HG03066 (cell line): ENCODE measurements at regions not wholly inside any gene's neighbourhood (a gene's known extent, or its start where the extent isn't known, plus 50 kb on each side); places are given as distances from the start of the nearest gene placed in this dataset.

Source experiments
- ATAC-seq: cut with Tn5 transposase; IDR thresholded peaks from one replicate; pipeline ENCODE4 v1.9.1; 2021; ENCODE audit warnings: low read depth; ENCODE audit not compliant: unreplicated experiment

DNA sequence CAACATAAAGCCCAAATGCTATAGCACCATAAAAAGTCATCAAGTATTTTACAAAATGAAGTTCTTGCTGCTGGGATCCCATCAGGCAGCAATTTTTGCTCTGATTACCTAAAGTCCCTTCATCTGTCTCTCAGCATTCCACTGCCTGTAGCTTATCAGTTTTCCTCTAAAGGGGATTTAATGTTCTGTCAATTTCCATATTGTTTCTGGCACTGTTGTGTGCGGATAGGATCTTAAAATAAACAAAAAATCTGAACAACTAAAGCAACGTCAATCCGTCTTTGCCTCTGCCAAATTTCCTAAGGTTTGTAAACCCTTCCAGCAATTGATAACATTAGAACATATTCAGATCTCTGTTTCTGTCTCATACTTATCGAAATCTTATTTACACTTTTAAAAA lies 1126.3 kb upstream of the RAG2 start:
- no peak for ATAC-seq

DNA sequence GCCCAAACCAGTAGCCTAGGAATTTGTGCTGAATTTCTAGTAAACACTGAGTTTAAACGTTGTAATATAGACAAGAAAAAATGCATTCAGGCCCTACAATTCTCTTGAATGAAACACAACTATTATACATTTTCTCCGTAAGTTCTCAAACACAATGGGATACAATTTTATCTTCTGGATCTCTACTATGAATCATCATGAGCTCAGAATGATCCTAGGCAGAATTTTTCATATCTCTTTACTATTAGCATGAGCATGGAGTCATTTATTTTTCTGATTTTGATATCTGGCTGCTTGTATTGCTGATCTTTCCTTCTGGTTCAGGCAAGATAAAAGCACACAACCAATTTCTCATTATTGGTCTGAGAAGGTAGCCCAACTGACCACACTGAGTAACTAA lies 1123.4 kb upstream of the RAG2 start:
- ATAC-seq, result no peak

DNA sequence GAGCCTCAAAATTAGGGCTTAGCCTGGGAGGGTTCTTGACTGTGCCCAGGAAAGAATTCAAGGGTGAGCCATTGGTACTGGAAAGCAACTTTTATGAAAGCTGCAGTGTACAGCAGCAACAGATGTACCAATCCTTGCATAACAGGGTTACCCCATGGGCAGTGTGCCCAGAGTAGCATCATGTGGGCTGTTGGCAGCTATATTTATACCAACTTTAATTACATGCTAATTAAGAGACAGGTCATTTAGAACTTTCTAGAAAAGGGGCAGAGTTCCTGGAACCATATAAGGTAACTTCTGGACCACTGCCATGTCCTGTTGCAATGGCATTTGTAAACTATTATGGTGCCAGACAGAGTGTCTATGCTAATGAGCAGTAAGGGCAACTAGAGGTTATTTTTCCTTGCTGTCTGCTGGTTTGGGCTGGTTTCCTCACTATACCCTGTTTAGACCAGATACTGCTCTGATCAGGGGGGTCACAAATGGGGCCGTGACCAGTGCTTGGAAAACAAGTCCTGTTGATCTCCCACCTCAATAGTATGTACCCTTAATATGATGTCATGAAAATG lies 1120.5 kb upstream of the RAG2 start:
- ATAC-seq, result no peak

DNA sequence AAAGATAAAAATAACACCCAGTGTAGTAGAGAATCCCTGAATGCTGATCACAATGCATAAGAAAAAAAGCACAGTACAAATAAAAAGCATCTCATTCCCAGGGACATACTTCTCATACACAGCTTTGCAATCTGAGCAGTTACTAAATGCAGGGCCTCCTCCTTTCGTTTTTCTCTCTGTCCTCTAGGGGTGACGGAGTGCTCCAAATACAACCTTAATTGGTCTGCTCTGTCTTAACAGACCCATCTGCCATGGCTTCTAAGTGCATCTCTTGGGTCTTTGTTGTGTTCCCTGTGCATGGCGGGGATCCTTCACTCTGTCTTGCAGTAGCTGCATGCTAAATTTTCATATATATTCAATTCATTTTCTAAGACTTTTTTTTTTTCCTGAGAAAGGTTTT lies 1114.2 kb upstream of the RAG2 start:
- no peak for ATAC-seq

DNA sequence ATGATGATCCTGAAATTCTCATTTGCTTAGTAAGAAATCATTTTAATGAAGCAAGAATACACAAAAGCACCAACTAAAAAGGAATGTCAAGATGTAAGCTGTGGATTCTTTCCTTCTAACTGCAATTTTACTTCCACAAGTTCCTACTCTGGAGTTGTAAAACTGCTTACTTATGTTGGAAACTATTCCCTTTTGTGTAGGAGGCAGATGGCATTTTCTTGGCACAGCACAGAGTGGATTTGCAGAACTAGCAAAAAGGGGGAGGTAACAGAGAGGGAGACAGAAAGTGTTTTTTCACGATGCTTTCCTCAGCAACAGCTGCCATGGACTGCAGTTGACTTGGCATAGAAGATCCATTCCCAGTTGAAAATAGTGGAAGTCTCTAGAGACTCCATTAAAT lies 1112.0 kb upstream of the RAG2 start:
- no peak for ATAC-seq

DNA sequence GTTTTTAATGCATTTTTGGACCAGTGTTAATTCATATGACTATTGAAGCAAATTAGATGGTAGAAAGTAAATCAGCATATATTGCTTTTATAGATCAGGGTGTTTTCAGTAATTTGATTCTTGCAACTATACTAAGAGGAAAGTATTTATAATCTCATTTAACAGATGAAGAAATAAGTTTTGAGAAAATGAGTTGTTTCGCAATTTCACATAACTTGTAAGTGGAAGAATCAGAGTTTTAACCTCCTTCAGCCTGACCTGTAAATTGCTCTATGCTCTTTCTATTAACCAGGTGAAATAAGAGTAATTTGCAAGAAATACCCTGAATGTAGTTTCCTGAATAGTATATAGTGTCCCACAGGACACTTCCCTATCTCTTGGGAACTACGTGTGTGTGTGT lies 1106.8 kb upstream of the RAG2 start:
- ATAC-seq, result no peak

DNA sequence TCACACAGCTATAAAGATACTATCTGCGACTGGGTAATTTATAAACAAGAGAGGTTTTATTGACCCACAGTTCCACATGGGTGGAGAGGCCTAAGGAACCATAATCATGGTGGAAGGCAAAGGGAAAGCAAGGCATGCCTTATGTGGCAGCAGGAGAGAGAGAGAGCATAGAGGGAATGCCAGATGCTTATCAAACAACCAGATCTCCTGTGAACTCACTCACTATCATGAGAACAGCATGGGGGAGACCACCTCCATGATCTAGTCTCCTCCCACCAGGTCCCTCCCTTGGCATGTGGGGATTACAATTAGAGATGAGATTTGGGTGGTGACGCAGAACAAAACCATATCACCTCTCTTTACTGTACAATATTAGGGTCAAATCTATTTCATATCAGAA lies 1101.6 kb upstream of the RAG2 start:
- ATAC-seq, result no peak

DNA sequence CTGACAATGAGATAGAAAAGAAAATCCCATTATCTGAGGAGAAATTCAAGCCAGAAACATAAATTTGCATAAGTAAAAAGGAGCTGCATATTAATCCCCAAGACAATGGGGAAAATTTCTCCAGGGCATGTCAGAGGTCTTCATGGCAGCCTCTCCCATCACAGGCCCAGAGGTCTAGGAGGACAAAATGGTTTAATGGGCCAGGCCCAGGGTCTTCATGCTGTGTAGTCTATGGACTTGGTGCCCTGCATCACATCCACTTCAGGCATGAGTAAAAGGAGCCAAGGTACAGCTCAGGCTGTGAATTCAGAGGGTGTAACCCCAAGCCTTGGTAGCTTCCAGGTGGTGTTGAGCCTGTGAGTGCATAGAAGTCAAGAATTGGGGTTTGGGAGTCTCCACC lies 1097.2 kb upstream of the RAG2 start:
- no peak for ATAC-seq

DNA sequence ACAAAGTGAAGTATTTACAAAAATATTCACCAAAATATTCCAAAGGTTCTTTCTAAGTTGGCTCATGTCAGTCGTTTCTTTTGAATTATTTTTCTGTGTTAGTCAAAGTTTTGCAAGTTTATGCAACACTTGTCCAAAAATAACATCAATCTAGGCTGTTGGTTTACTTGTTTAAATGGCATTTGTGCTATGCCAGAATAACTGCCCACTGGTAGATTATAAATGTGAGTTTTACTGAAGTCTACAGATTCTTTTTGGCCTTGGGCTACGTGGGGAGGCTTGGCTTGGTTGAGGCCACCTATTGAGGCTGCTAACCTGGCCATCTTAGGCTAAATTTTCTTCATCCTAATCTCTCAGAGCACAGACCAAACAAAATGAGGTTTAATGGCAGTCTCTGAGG lies 1091.9 kb upstream of the RAG2 start:
- no peak for ATAC-seq

DNA sequence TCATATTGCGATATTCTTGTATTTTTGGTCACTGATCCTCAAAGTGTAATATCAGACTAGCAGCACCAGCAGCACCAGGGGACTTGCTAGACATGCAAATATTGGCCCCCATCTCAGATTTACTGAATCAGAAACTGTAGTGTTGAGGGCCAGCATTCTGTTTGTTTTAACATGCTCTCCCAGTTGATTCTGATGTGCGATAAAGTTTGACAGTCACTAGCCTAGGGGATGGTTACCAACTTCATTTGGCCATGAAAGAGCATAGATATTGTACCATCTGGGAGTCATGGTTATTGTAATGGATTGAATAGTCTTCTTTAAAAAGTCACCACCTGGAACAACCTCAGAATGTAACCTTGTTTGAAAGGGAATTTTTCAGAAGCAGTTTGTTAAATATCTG lies 1090.4 kb upstream of the RAG2 start:
- ATAC-seq, result no peak

DNA sequence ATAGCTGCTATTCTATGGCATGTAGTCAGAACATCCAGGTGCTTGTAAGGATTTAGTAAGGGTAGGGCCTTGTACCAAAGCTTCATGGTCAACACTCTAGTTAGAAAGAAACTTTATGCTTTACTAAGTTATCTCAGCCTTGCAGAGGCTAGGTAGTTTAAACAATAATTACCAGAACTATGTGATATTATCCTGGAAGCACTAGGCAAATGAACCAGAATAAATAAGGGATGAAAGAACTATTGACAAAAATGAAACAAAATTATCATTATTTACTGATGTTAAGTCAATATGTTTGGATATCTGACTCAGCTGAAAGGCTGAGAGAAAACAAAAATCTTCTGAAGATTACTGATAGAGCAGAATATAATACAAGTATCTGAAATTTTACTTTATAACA lies 1089.1 kb upstream of the RAG2 start:
- no peak for ATAC-seq

DNA sequence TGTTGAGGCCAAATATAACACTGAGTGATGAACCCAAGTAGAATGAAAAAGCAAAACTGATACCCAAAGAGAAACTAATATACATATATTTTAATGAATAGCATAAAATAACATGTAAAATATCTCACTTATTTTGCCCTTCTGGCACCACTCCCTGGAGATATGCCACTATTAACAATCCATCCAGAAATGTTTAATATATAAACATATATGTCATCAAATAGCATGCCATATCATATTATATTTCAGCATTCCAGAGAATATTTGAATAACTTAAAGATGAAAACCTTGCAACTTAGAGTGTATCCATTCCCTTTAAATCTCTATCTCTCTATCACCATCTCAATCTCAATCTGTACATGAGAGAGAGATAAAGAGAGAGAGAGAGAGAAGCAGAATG lies 1073.3 kb upstream of the RAG2 start:
- ATAC-seq, result no peak

DNA sequence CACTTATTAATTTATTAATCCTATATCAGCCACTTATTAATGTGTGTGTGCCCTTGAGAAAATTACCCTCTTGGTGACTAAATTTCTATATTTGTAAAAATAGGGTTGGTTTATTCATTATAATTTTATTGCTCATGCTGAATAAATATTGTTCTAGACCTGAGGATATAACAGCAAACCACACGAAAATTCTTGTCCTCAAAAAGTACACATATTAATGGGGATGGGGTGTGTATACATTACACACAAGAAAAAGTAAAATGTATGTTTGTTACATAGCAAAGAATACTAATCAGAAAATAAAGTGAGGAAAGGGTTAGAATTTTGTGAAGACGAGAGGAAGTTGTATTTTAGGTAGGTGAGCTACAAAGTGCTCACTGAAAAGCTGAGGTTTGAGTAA lies 1068.9 kb upstream of the RAG2 start:
- ATAC-seq, result no peak

DNA sequence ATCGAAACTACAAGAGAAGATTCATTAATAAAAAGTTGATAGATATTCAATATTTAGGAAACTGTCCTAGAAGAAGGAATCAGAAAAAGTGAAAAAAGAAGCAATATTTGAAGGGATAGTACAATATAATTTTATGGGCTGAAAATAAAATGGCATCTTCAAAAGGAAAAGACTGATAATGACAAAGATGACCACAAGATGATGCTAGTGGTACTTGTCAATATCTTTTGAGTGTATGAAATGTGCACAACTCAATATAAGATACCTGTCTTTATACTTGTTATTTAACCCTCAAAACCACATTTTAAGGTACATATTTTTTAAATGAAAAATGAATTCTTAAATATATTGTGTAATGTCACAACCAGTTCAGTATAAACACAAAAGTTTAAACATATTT lies 1059.6 kb upstream of the RAG2 start:
- no peak for ATAC-seq

DNA sequence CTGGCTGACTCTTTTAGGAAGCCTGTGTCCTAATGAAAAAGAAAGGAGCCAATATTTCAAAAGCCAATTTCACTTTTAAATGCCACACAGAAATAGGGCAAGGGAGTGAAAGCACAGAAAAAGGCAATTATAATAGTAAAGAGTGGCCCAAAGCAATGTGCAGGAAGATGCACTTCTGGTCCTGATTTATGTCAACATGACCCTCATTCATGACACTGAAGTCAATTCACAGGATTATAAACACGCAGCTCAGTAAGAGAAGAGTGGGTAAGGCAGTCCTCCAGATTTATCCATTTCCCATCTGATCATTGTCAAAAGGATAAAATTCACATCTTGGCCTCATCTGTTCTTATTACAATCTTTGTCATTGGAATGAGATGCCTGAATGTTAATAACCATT lies 1049.7 kb upstream of the RAG2 start:
- ATAC-seq, result no peak

DNA sequence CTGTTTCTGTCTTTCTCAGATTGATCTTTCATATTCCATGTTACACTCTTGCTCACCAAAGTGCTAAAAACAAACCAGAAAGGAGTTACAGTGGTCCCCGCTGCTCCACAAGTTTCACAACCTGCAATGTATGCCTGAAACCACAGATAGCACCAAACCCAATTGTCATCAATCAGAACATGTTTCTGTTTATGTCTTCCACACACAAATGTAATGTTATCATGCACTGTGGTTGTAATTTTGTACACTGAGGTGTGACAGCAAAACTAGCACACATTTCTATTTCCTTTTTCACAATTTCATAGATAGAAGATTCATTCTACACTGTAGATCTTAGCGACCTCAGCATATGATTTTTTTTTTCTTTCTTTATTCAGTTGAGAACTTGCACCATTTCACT lies 1045.9 kb upstream of the RAG2 start:
- no peak for ATAC-seq

DNA sequence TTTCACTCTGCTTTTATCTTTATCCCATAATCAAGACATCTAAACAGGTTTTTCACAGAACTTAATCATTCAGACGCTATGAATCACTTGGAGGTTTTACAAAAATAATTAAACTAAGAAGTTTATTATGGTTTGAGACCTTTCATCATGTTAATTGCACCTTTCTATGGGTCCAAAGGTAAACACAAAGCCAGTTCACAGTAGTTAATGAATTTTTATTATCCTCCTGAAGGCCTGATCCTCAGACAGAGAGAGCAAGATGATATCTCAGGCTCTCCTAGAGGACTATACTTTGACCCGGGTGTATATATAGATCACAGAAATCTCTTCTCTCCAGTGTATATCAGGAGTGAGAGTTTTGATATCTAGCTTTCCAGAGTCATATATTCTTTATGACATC lies 1044.3 kb upstream of the RAG2 start:
- ATAC-seq, result no peak

DNA sequence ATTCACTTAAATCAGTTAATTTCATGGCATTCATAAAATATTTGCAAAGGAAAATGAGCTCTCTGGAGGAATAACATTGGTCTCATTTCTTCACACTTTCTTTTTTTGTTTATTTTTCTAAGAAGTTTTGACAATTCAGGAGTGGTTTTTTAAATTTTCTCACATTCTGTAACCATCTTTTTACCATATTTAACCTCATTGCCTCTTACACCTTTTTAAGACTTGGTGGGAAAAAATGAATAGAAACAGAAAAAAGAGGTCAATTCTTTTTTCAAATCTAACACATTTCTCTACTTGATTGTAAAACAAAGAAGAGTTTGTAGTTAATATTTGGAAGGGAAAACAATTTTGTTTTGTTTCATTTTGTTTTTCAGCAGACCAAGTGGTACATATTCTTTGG lies 1034.7 kb upstream of the RAG2 start:
- no peak for ATAC-seq

DNA sequence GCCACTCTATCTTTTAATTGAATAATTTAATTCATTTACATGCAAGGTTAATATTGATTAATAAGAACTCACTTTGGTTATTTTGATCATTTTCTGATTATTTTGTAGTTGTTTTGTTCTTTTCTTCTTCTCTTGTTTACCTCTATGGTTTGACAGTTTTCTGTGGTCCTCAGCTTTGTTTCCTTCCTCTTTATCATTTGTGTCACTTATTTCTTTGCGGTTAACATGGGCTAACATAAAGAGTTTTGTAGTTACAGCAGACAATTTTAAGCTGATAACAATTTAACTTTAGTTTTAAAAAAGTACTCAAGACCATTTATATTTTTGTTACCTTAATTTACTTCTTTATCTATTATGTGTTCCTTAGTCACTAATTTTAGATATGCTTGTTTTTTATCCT lies 1032.8 kb upstream of the RAG2 start:
- ATAC-seq, result no peak

DNA sequence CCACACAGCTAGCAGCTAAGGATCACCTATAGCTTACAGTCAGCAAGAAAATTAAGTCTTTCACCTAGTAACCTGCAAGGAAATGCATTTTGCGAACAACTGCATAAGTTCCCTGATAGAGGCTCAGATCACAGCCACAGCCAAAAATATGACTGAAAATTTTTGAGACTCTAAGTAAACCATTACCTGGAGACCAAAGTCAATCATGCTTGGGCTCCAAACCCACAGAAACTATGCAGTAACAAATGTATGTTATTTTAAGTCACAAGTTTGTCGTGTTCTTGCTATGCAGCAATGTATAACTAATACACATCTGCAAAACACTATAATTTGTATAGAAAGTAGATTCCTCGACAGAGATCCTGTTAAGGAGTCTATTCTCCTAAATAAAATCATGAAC lies 1025.7 kb upstream of the RAG2 start:
- no peak for ATAC-seq

DNA sequence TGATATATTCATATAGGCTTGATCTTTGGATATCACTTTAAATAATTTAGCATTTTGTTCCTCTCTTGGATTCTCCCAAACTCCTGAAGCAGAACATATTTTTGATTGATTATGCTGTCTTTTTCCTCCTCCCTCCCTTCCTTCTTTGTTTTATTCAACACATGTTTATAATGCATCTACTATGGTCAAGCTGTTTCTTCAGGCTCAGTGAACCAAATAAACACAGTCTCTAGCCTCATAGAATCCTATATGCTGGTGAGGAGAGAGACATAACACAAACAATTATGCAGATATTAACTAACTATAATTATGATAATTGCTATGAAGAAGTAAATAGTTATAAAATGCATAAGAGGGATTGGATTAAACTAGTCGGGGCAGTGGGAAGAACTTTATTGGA lies 1023.6 kb upstream of the RAG2 start:
- no peak for ATAC-seq

DNA sequence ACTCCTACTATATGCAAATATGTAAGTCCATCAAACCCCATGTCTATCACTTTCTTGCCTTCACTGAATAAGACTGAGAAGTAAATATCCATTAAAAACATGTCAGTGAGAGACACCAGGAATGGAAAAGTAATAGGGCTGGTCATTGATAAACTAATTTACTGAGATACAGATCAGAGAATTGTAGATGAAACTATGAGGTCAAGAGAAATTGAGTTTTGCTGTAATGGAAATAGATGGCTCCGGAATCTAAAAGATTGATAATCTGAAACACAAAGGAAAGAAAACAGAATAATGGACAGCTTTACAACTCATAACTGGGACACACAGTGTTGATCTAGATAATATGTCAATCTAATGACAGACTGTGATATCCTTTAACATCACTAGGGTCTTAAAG lies 1018.3 kb upstream of the RAG2 start:
- no peak for ATAC-seq

DNA sequence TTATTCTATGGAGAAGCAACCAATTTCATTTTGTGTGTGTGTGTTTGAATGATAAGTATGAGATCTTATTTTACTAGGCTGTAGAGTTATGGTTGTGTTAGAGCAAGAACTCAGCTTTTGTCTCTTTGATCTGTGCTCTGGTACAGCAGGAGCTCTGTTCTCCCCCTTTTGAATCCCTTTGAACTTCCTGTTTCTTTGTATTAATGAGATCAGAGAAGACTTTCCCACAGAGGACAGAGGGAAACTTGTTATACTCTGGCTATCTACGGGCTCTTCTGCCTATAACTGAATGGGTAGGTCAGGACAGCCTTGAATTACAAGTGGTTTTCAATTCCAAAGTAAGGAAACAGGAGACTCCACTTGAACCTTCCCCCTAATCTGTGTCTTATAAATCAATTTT lies 1015.0 kb upstream of the RAG2 start:
- ATAC-seq, result no peak

DNA sequence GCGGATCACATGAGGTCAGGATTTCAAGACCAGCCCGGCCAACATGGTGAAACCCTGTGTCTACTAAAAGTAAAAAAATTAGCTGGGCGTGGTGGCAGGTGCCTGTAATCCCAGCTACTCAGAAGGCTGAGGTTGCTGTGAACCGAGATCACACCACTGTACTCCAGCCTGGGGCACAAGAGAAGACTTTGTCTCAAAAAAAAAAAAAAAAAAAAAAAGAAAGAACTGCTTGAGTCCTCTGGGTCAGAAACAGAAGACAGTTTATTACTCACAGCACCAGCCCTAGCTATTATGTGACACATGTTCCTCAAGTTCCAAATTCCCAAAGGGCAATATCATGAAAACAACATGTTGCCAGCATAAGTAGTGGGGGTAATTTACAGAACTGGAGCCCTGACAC lies 1014.1 kb upstream of the RAG2 start:
- ATAC-seq, result no peak
